Kidney epithelial cell (primary cell): ENCODE measurements at regions not wholly inside any gene's neighbourhood (a gene's known extent, or its start where the extent isn't known, plus 50 kb on each side); places are given as distances from the start of the nearest gene placed in this dataset.

Experiments
- DNase-seq: peaks from one replicate; pipeline ENCODE4 v3.0.0-alpha.2; 2010; ENCODE audit warnings: low read depth
- H3K27me3 ChIP-seq: 2 replicates; pipeline ENCODE4 v1.6.0; 2011; ENCODE audit warnings: low read length; ENCODE audit not compliant: control insufficient read depth, insufficient read depth
- H3K36me3 ChIP-seq: 2 replicates; pipeline ENCODE4 v1.5.1; 2011; ENCODE audit warnings: low read length; ENCODE audit not compliant: control insufficient read depth, insufficient read depth
- H3K4me3 ChIP-seq: 2 replicates; pipeline ENCODE4 v1.5.1; 2011; ENCODE audit warnings: low read depth, mild to moderate bottlenecking, control low read depth, low read length
- CTCF ChIP-seq: IDR thresholded peaks from 2 replicates; pipeline ENCODE4 v1.5.1; 2011; ENCODE audit warnings: mild to moderate bottlenecking, moderate library complexity, low read length, control low read depth, inconsistent platforms; ENCODE audit not compliant: insufficient read depth, poor library complexity, severe bottlenecking

GRCh38 chr9:75826314-75826713 is 64.2 kb upstream of the PCSK5 start:
- H3K36me3 ChIP-seq, result no peaks in the 10 kb centered on the region
- no peaks in the 10 kb centered on the region for H3K27me3 ChIP-seq
- no peak for TF ChIP-seq CTCF
- H3K4me3 ChIP-seq, result no peak overlapping the region
- DNase-seq, result no peak

DNA sequence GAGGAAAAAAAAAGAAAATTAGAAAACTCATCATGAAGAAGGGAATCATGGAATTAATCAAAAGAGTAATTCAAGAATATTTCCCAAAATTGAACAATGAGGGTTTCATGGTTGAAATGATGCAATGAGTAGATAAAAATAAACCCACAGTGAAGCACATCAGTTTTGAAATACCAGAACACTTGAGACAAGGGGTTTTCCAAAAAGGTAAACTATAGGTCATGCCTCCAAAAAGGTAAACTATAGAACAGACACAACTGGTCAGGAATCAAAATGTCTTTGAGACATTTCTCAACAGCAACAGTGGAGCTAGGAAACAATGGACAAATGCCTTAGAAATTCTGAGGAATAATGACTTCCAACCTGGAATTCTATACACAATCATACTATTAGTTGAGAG is 60.2 kb upstream of the PCSK5 start:
- no peak for DNase-seq
- no peaks in the 10 kb centered on the region for H3K36me3 ChIP-seq
- no peak for TF ChIP-seq CTCF
- no peak overlapping the region for H3K4me3 ChIP-seq
- H3K27me3 ChIP-seq, result no peaks in the 10 kb centered on the region

GRCh38 chr9:75833778-75834177 is 56.7 kb upstream of the PCSK5 start:
- Histone ChIP-seq H3K36me3 (no peaks in the 10 kb centered on the region), H3K4me3 (no peak overlapping the region), H3K27me3 (no peaks in the 10 kb centered on the region)
- no peak for TF ChIP-seq CTCF
- no peak for DNase-seq

DNA sequence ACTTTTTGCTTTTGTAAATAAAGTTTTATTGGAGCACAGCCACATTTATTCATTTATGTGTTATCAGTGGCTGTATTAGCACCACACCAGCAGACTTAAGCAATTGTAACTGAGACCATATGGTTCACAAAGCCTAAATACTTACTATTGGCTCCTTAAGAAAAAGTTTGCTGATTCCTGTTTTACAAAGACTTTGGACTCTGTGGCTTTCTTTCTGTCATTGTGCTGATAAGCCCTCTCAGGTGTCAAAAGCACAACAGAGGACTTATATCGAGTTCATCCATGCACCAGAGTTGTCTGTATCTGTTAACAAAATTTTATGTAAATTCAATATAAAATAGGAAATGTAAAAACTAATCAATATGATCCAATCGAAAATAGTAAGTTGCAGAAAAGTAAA is 55.6 kb upstream of the PCSK5 start:
- no peaks in the 10 kb centered on the region for H3K27me3 ChIP-seq

More for the DNA sequence above, 55.6 kb upstream of the PCSK5 start:
- no peak for DNase-seq
- Histone ChIP-seq H3K36me3 (no peaks in the 10 kb centered on the region), H3K4me3 (no peak overlapping the region)
- TF ChIP-seq CTCF, result no peak
